IMR-90 (cell line): ENCODE measurements at regions not wholly inside any gene's neighbourhood (a gene's known extent, or its start where the extent isn't known, plus 50 kb on each side); places are given as distances from the start of the nearest gene placed in this dataset.

Experiments
- ATAC-seq: fragments of 200-7000 bp; cut with Tn5 transposase; 2 replicates; pipeline ENCODE4 v1.9.1; 2020; ENCODE audit warnings: low read depth, mild to moderate bottlenecking, moderate library complexity
- BruUV-seq: library from RNA; stranded (reverse); fragments of 400-500 nt; replicated peaks from 2 replicates; lab custom pipeline; 2021; lab: Mats Ljungman, UMichigan
- CTCF ChIA-PET: fragments of 300-600 bp; formaldehyde crosslinking; extraction: SDS; loops from one replicate; lab custom pipeline; 2021; ENCODE audit warnings: antibody characterized with exemption; lab: Yijun Ruan, JAX
- POLR2A ChIA-PET: fragments of 300-600 bp; sonication (Branson Sonifier 250); formaldehyde crosslinking; loops from one replicate; lab custom pipeline; 2022; ENCODE audit warnings: antibody characterized with exemption; ENCODE audit not compliant: unreplicated experiment; lab: Charles Lee
- DNase-seq: peaks from one replicate; pipeline ENCODE4 v3.0.0; 2013
- H2AFZ ChIP-seq: replicated peaks from 2 replicates; pipeline ENCODE3; 2013; ENCODE audit warnings: low read length, mild to moderate bottlenecking; ENCODE audit not compliant: poor library complexity
- H2AK5ac ChIP-seq: 2 replicates; pipeline ENCODE4 v1.6.1; 2013; ENCODE audit warnings: low read depth, low read length, inconsistent platforms
- H2AK9ac ChIP-seq: replicated peaks from 2 replicates; pipeline ENCODE3; 2013; ENCODE audit warnings: mild to moderate bottlenecking, low read depth, low read length, moderate library complexity; ENCODE audit not compliant: poor library complexity
- H2BK120ac ChIP-seq: 2 replicates; pipeline ENCODE4 v1.6.1; 2013; ENCODE audit warnings: low read depth, low read length, inconsistent platforms
- H2BK15ac ChIP-seq: 3 replicates; pipeline ENCODE4 v1.6.1; 2013; ENCODE audit warnings: low read depth, low read length, inconsistent platforms
- H2BK20ac ChIP-seq: 2 replicates; pipeline ENCODE4 v1.6.1; 2013; ENCODE audit warnings: low read depth, mild to moderate bottlenecking, inconsistent platforms, low read length, moderate library complexity
- H2BK5ac ChIP-seq: 2 replicates; pipeline ENCODE4 v1.6.1; 2013; ENCODE audit warnings: mild to moderate bottlenecking, low read depth, low read length, inconsistent platforms; ENCODE audit not compliant: poor library complexity, severe bottlenecking
- H3K14ac ChIP-seq: replicated peaks from 2 replicates; pipeline ENCODE4 v1.6.1; 2013; ENCODE audit warnings: low read depth, low read length, inconsistent platforms
- H3K18ac ChIP-seq: 2 replicates; pipeline ENCODE4 v1.6.1; 2013; ENCODE audit warnings: low read depth, low read length, control low read depth
- H3K23ac ChIP-seq: 2 replicates; pipeline ENCODE4 v1.6.1; 2013; ENCODE audit warnings: low read depth, low read length, inconsistent platforms
- H3K27ac ChIP-seq: 2 replicates; pipeline ENCODE4 v1.5.1; 2013; ENCODE audit warnings: mild to moderate bottlenecking, control low read depth, low read length; ENCODE audit not compliant: insufficient read depth
- H3K27me3 ChIP-seq: 2 replicates; pipeline ENCODE4 v1.6.1; 2013; ENCODE audit warnings: low read length; ENCODE audit not compliant: control insufficient read depth, insufficient read depth
- H3K36me3 ChIP-seq: 2 replicates; pipeline ENCODE4 v1.6.1; 2013; ENCODE audit warnings: low read length, mixed read lengths; ENCODE audit not compliant: control insufficient read depth, insufficient read depth
- H3K4ac ChIP-seq: 2 replicates; pipeline ENCODE4 v1.6.1; 2013; ENCODE audit warnings: low read depth, low read length, inconsistent platforms
- H3K4me1 ChIP-seq: 2 replicates; pipeline ENCODE4 v1.6.1; 2013; ENCODE audit warnings: low read length, mixed read lengths; ENCODE audit not compliant: control insufficient read depth, insufficient read depth
- H3K4me2 ChIP-seq: 2 replicates; pipeline ENCODE4 v1.6.1; 2013; ENCODE audit warnings: low read depth, mild to moderate bottlenecking, control low read depth, low read length, moderate library complexity
- H3K4me3 ChIP-seq: 2 replicates; pipeline ENCODE4 v1.5.1; 2013; ENCODE audit warnings: low read depth, mild to moderate bottlenecking, control low read depth, low read length, moderate library complexity; ENCODE audit not compliant: insufficient read depth
- H3K56ac ChIP-seq: 2 replicates; pipeline ENCODE4 v1.6.1; 2013; ENCODE audit warnings: low read length, inconsistent platforms; ENCODE audit not compliant: insufficient read depth; ENCODE audit errors: extremely low read depth
- H3K79me1 ChIP-seq, 2 experiments: 2 replicates each; pipeline ENCODE4 v1.6.1; 2013; ENCODE audit warnings: low read length in 2 of 2, inconsistent platforms in 1 of 2, low read depth in 1 of 2
- H3K9ac ChIP-seq: 2 replicates; pipeline ENCODE4 v1.6.1; 2013; ENCODE audit warnings: low read depth, low read length, control low read depth
- H3K9me1 ChIP-seq: 2 replicates; pipeline ENCODE4 v1.6.1; 2013; ENCODE audit warnings: low read length, inconsistent platforms; ENCODE audit not compliant: insufficient read depth
- H3K9me3 ChIP-seq: 2 replicates; pipeline ENCODE4 v1.6.1; 2013; ENCODE audit warnings: low read length; ENCODE audit not compliant: control insufficient read depth, insufficient read depth
- H4K20me1 ChIP-seq: 2 replicates; pipeline ENCODE4 v1.6.1; 2013; ENCODE audit warnings: low read length, inconsistent platforms; ENCODE audit not compliant: insufficient read depth
- H4K5ac ChIP-seq: 2 replicates; pipeline ENCODE4 v1.6.1; 2013; ENCODE audit warnings: mild to moderate bottlenecking, low read depth, low read length, control low read depth
- H4K8ac ChIP-seq, 2 experiments: 2 replicates each; pipeline ENCODE4 v1.6.1; 2013; ENCODE audit warnings: low read depth in 2 of 2, low read length in 2 of 2, control low read depth in 1 of 2, inconsistent platforms in 1 of 2
- H4K91ac ChIP-seq: 2 replicates; pipeline ENCODE4 v1.6.1; 2013; ENCODE audit warnings: low read depth, low read length, inconsistent platforms; ENCODE audit not compliant: insufficient read depth
- CTCF ChIP-seq: conservative IDR thresholded peaks from 2 replicates; pipeline ENCODE4 v1.5.1; 2012; ENCODE audit warnings: mild to moderate bottlenecking, low read depth, low read length, improper control_type of control experiment
- RFX5 ChIP-seq: IDR thresholded peaks from 2 replicates; pipeline ENCODE4 v1.8.0; 2012; ENCODE audit warnings: low read depth, mild to moderate bottlenecking, low read length, moderate library complexity
- WGBS, 2 experiments: methylation state at CpG; one replicate each; pipeline versions ENCODE4 v1.1.5 to v1.1.7; 2013; ENCODE audit warnings: missing lambda C conversion rate in 2 of 2; ENCODE audit not compliant: insufficient read length in 1 of 2; ENCODE audit errors: extremely low coverage in 2 of 2; 5-methylcytosine and 5-hydroxymethylcytosine counted together
- dilution Hi-C: fragments of 300-500 bp; cut with HindIII; formaldehyde crosslinking; loops from one replicate; pipeline ENCODE4 v1.14.3; 2018; ENCODE audit warnings: low sequenced_read_pairs; ENCODE audit not compliant: unreplicated experiment
- in situ Hi-C: fragments of 300-500 bp; cut with MboI; formaldehyde crosslinking; loops from 3 replicates; pipeline ENCODE4 v1.14.3; 2019; ENCODE audit warnings: low sequenced_read_pairs, inconsistent platforms, mixed read lengths
- intact Hi-C: fragments of 100-400 bp; cut with micrococcal nuclease; formaldehyde crosslinking; loops from 2 replicates; pipeline ENCODE4 v1.10.0; 2022

GRCh38 chr18:4781873-4782272, 326.8 kb upstream of the DLGAP1 start:
- WGBS, 2 experiments, result no CpG with 5 or more reads among the region's 1 CpG
- POLR2A ChIA-PET, result no interaction called here

More at GRCh38 chr18:4781873-4782272, 326.8 kb upstream of the DLGAP1 start:
- Histone ChIP-seq H3K4ac (no peak overlapping the region), H3K4me2 (no peak overlapping the region), H4K8ac (no peak overlapping the region), H2BK15ac (no peak overlapping the region), H3K23ac (no peak overlapping the region), H2AK5ac (no peak overlapping the region), H3K36me3 (no peaks in the 10 kb centered on the region), H3K14ac (no peak overlapping the region), H2BK5ac (no peak overlapping the region), H4K5ac (no peak overlapping the region), H2BK120ac (no peak overlapping the region), H3K9me3 (peaks cover 17% of the 10 kb centered on the region), H3K9ac (no peak overlapping the region), H3K56ac (no peak overlapping the region), H3K18ac (no peak overlapping the region), H2AK9ac (no peak overlapping the region), H2BK20ac (no peak overlapping the region), H4K20me1 (no peaks in the 10 kb centered on the region), H3K4me3 (no peak overlapping the region), H3K4me1 (no peaks in the 10 kb centered on the region), H4K91ac (no peak overlapping the region), H3K27me3 (no peaks in the 10 kb centered on the region), H3K27ac (no peak overlapping the region), H3K79me1 (no peaks in the 10 kb centered on the region), H2AFZ (no peak overlapping the region), H3K9me1 (no peaks in the 10 kb centered on the region)
- BruUV-seq, result no TSS peak
- in situ Hi-C loops (no loop called here), dilution Hi-C loops (no loop called here), intact Hi-C loops (no loop called here)
- ATAC-seq (no peak), DNase-seq (no peak)
- CTCF ChIA-PET, result no interaction called here
- TF ChIP-seq CTCF (no peak), RFX5 (no peak)
